ENCODE measurements at regions not wholly inside any gene's neighbourhood (a gene's known extent, or its start where the extent isn't known, plus 50 kb on each side); places are given as distances from the start of the nearest gene placed in this dataset.
"Not testable (repeated sequence)": the region's sequence is repeated elsewhere in the genome, so short reads cannot be mapped to it uniquely, and the experiment has no call there.

GRCh38 chr13:40366119-40366518 is 300.3 kb downstream of the FOXO1 start:
- no peak for TF ChIP-seq GATA1 (IDR thresholded peaks at IDR 0.05; ENCODE audit: low read depth, low read length)
- no peak for TF ChIP-seq POLR2A (IDR thresholded peaks at IDR 0.05; ENCODE audit: low read length)
- DNase-seq: no peak

GRCh38 chr13:40368127-40368891 is 298.1 kb downstream of the FOXO1 start:
- no peak for TF ChIP-seq POLR2A (IDR thresholded peaks at IDR 0.05; ENCODE audit: low read length)
- no peak for TF ChIP-seq GATA1 (IDR thresholded peaks at IDR 0.05; ENCODE audit: low read depth, low read length)

GRCh38 chr13:40370661-40371060 is 295.8 kb downstream of the FOXO1 start:
- no peak for DNase-seq

More at GRCh38 chr13:40368127-40368891, 298.1 kb downstream of the FOXO1 start:
- no peak for DNase-seq

GRCh38 chr13:40371531-40372125 is 294.8 kb downstream of the FOXO1 start:
- TF ChIP-seq GATA1 (IDR thresholded peaks at IDR 0.05; ENCODE audit: low read depth, low read length): no peak
- TF ChIP-seq POLR2A (IDR thresholded peaks at IDR 0.05; ENCODE audit: low read length): no peak
- no peak for DNase-seq

More at GRCh38 chr13:40370661-40371060, 295.8 kb downstream of the FOXO1 start:
- no peak for TF ChIP-seq POLR2A (IDR thresholded peaks at IDR 0.05; ENCODE audit: low read length)
- no peak for TF ChIP-seq GATA1 (IDR thresholded peaks at IDR 0.05; ENCODE audit: low read depth, low read length)

GRCh38 chr13:40373608-40374007 is 292.8 kb downstream of the FOXO1 start:
- not testable (repeated sequence) for DNase-seq

- no peak for DNase-seq
Measured at GRCh38 chr13:40375489-40376171, 290.8 kb downstream of the FOXO1 start.

GRCh38 chr13:40376296-40376849 is 290.1 kb downstream of the FOXO1 start:
- TF ChIP-seq GATA1 (IDR thresholded peaks at IDR 0.05; ENCODE audit: low read depth, low read length): no peak
- no peak for TF ChIP-seq POLR2A (IDR thresholded peaks at IDR 0.05; ENCODE audit: low read length)
- no peak for DNase-seq

More at GRCh38 chr13:40375489-40376171, 290.8 kb downstream of the FOXO1 start:
- no peak for TF ChIP-seq POLR2A (IDR thresholded peaks at IDR 0.05; ENCODE audit: low read length)
- TF ChIP-seq GATA1 (IDR thresholded peaks at IDR 0.05; ENCODE audit: low read depth, low read length): no peak

- no peak for DNase-seq
- TF ChIP-seq GATA1 (IDR thresholded peaks at IDR 0.05; ENCODE audit: low read depth, low read length) (no peak), POLR2A (IDR thresholded peaks at IDR 0.05; ENCODE audit: low read length) (no peak)
Measured at GRCh38 chr13:40376867-40377535, 289.4 kb downstream of the FOXO1 start.

GRCh38 chr13:40377783-40378182 is 288.7 kb downstream of the FOXO1 start:
- TF ChIP-seq GATA1 (IDR thresholded peaks at IDR 0.05; ENCODE audit: low read depth, low read length) (no peak), POLR2A (IDR thresholded peaks at IDR 0.05; ENCODE audit: low read length) (no peak)
- no peak for DNase-seq

- TF ChIP-seq POLR2A (IDR thresholded peaks at IDR 0.05; ENCODE audit: low read length) (no peak), GATA1 (IDR thresholded peaks at IDR 0.05; ENCODE audit: low read depth, low read length) (no peak)
- DNase-seq: no peak
Measured at GRCh38 chr13:40379196-40379595, 287.2 kb downstream of the FOXO1 start.

- no peak for TF ChIP-seq POLR2A (IDR thresholded peaks at IDR 0.05; ENCODE audit: low read length)
- no peak for TF ChIP-seq GATA1 (IDR thresholded peaks at IDR 0.05; ENCODE audit: low read depth, low read length)
Measured at GRCh38 chr13:40379794-40380578, 286.5 kb downstream of the FOXO1 start.

GRCh38 chr13:40381935-40382764 is 284.3 kb downstream of the FOXO1 start:
- DNase-seq: no peak
- no peak for TF ChIP-seq GATA1 (IDR thresholded peaks at IDR 0.05; ENCODE audit: low read depth, low read length)
- no peak for TF ChIP-seq POLR2A (IDR thresholded peaks at IDR 0.05; ENCODE audit: low read length)

More at GRCh38 chr13:40379794-40380578, 286.5 kb downstream of the FOXO1 start:
- no peak for DNase-seq

All from erythroblast (primary cell).